Kidney (tissue), 13 donors: ENCODE measurements at regions not wholly inside any gene's neighbourhood (a gene's known extent, or its start where the extent isn't known, plus 50 kb on each side); places are given as distances from the start of the nearest gene placed in this dataset.

ENCODE experiments used
- DNase-seq, 5 donors: peaks; one replicate each; pipeline ENCODE4 v3.0.0-alpha.2; 2013 to 2020
- FAIRE-seq: peaks from 2 replicates; lab custom pipeline; 2012; peaks lifted over from hg19 to GRCh38; lab: Jason Lieb, UNC
- H3K27ac ChIP-seq, 2 donors: one replicate each; pipeline ENCODE4 v1.7.0; 2013; ENCODE audit warnings: low read depth in 2 of 2, low read length in 2 of 2, inconsistent platforms in 1 of 2
- H3K27me3 ChIP-seq: one replicate; pipeline ENCODE4 v1.7.1; 2013; ENCODE audit warnings: low read length, inconsistent platforms; ENCODE audit not compliant: control insufficient read depth, insufficient read depth
- H3K36me3 ChIP-seq, 3 donors: one replicate each; pipeline versions ENCODE4 v1.7.0 to v1.7.1; 2013; ENCODE audit warnings: low read length in 3 of 3, control low read depth in 1 of 3, inconsistent platforms in 1 of 3; ENCODE audit not compliant: insufficient read depth in 3 of 3, control insufficient read depth in 2 of 3
- H3K4me1 ChIP-seq, 3 donors: one replicate each; pipeline versions ENCODE4 v1.7.0 to v1.7.1; 2013; ENCODE audit warnings: low read length in 3 of 3, inconsistent platforms in 1 of 3, low read depth in 1 of 3; ENCODE audit not compliant: control insufficient read depth in 2 of 3, insufficient read depth in 2 of 3
- H3K4me3 ChIP-seq, 3 donors: one replicate each; pipeline versions ENCODE4 v1.7.0 to v1.8.1; 2013; ENCODE audit warnings: low read length in 3 of 3, control low read depth in 1 of 3, inconsistent platforms in 1 of 3
- H3K9ac ChIP-seq, 3 donors: one replicate each; pipeline versions ENCODE4 v1.7.0 to v1.7.1; 2013; ENCODE audit warnings: low read length in 3 of 3, control low read depth in 1 of 3, inconsistent platforms in 1 of 3
- H3K9me3 ChIP-seq, 3 donors: one replicate each; pipeline versions ENCODE4 v1.7.0 to v1.7.1; 2013; ENCODE audit warnings: low read length in 3 of 3, control low read depth in 1 of 3, inconsistent platforms in 1 of 3; ENCODE audit not compliant: control insufficient read depth in 2 of 3, insufficient read depth in 1 of 3
- CTCF ChIP-seq: IDR thresholded peaks from 3 replicates; pipeline ENCODE4 v1.5.1; 2012; ENCODE audit warnings: mild to moderate bottlenecking, moderate library complexity, borderline replicate concordance; ENCODE audit not compliant: insufficient read depth; ENCODE audit errors: extremely low read depth
- intact Hi-C: fragments of 100-400 bp; cut with DNase I; formaldehyde crosslinking; loops from one replicate; pipeline ENCODE4 v1.11.1; 2022
- donor health status: control.
- donor health status: control.
- donor health status: control.
- donor health status: control.
- donor health status: control.
- donor health status: DM: yes; HTN: yes; CAD: no.
- donor health status: Normal renal cell carcinoma (clear cell type).

DNA sequence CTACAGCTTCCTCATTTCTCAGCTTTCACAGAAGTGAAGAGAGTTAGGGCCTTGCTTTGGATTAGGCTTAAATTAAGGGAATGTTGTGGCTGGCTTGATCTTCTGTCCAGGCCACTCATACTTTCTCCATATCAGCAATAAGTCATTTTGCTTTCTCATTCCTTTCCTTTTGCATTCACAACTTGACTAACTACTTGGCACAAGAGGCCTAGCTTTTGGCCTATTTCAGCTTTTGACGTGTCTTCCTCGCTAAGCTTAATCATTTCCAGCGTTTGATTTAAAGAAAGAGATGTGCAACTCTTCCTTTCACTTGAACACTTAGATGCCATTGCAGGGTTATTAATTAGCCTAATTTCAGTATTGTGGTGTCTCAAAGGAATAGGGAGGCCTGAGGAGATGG, 712.0 kb downstream of the INHBA start:
- H3K27ac ChIP-seq: no peak overlapping the region
- no peak overlapping the region for H3K4me3 ChIP-seq
- H3K4me1 ChIP-seq: no peaks in the 10 kb centered on the region
- no peaks in the 10 kb centered on the region for H3K36me3 ChIP-seq
- TF ChIP-seq CTCF: no peak
- intact Hi-C loops: no loop called here
- no peaks in the 10 kb centered on the region for H3K9me3 ChIP-seq
- H3K9ac ChIP-seq: no peak overlapping the region
- FAIRE-seq (no peak), DNase-seq (no peak)
- H3K27me3 ChIP-seq: no peaks in the 10 kb centered on the region

DNA sequence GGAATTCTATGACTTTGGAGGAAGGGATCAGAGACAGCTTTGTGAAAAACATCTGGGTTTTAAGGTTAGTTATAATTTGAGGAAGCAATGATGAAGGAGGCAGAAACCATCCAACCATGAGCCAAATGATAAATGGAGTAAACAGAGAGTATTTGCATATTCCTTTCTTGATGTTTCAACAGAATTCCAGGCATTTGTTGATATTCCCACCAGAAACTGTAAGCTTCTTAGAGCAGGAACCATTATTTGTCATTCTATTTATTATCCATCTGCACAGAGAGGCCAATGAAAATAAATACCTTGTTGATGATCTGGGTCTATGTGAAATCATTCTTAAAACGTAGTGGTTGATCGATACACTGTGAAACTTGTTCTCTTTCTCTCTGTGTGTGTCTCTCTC, 715.3 kb downstream of the INHBA start:
- no peaks in the 10 kb centered on the region for H3K27me3 ChIP-seq
- FAIRE-seq (no peak), DNase-seq (no peak)
- H3K27ac ChIP-seq: no peak overlapping the region
- intact Hi-C loops: no loop called here
- no peaks in the 10 kb centered on the region for H3K36me3 ChIP-seq
- no peaks in the 10 kb centered on the region for H3K4me1 ChIP-seq
- no peak overlapping the region for H3K4me3 ChIP-seq
- no peak overlapping the region for H3K9ac ChIP-seq
- H3K9me3 ChIP-seq: no peaks in the 10 kb centered on the region
- no peak for TF ChIP-seq CTCF

- intact Hi-C loops: no loop called here
- Histone ChIP-seq H3K27me3 (no peaks in the 10 kb centered on the region), H3K4me3 (no peak overlapping the region), H3K36me3 (no peaks in the 10 kb centered on the region), H3K27ac (no peak overlapping the region), H3K9ac (no peak overlapping the region), H3K9me3 (no peaks in the 10 kb centered on the region), H3K4me1 (no peaks in the 10 kb centered on the region)
- FAIRE-seq (no peak), DNase-seq (peak in 2 of 5 donors; percentile 67 to 69)
- no peak for TF ChIP-seq CTCF
Observed at GRCh38 chr7:40986351-40986873, 716.5 kb downstream of the INHBA start.

DNA sequence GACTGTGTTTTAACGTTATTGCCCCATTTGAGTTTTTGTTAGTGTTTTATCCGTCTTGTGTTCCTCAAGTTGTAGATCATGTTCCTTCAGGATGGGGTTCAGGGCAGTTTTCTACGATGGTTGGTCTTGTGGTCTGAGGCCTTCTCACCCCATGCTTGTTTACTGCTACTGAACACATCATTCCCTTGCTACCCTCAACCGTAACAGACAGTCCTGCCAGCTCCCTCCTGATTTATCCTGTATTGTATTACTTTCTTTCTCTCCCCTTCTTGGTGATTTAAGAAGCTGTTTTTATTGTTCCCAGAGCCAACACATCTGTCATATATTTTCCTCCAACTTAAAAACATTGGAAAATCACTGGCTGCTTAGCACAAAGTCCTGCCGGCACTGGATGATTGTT, 719.8 kb downstream of the INHBA start:
- no peak overlapping the region for H3K9ac ChIP-seq
- no peak overlapping the region for H3K4me3 ChIP-seq
- no peaks in the 10 kb centered on the region for H3K4me1 ChIP-seq
- DNase-seq (peak in 3 of 5 donors; percentile 51 to 87 (median 84)), FAIRE-seq (no peak)
- H3K36me3 ChIP-seq: no peaks in the 10 kb centered on the region
- no peak for TF ChIP-seq CTCF
- no peaks in the 10 kb centered on the region for H3K27me3 ChIP-seq
- intact Hi-C loops: no loop called here
- no peak overlapping the region for H3K27ac ChIP-seq
- no peaks in the 10 kb centered on the region for H3K9me3 ChIP-seq
